Endodermal cell (in vitro differentiated cells): ENCODE measurements at regions not wholly inside any gene's neighbourhood (a gene's known extent, or its start where the extent isn't known, plus 50 kb on each side); places are given as distances from the start of the nearest gene placed in this dataset.

Source experiments
- DNase-seq: peaks from one replicate; pipeline ENCODE4 v3.0.0-alpha.2; 2017
- H3K27ac ChIP-seq: 2 replicates; pipeline ENCODE4 v1.5.1; 2013; ENCODE audit warnings: mild to moderate bottlenecking, low read depth, low read length, moderate library complexity
- H3K27me3 ChIP-seq: 2 replicates; pipeline ENCODE4 v1.6.1; 2013; ENCODE audit warnings: mild to moderate bottlenecking, low read length, moderate library complexity; ENCODE audit not compliant: insufficient read depth, control insufficient read depth, poor library complexity, severe bottlenecking
- H3K36me3 ChIP-seq: 2 replicates; pipeline ENCODE4 v1.7.0; 2013; ENCODE audit warnings: mild to moderate bottlenecking, low read length, moderate library complexity; ENCODE audit not compliant: control insufficient read depth, insufficient read depth
- H3K4me1 ChIP-seq: one replicate; pipeline ENCODE4 v1.7.0; 2013; ENCODE audit warnings: low read length; ENCODE audit not compliant: control insufficient read depth, insufficient read depth
- H3K4me3 ChIP-seq: 2 replicates; pipeline ENCODE4 v1.5.1; 2013; ENCODE audit warnings: mild to moderate bottlenecking, low read length, moderate library complexity
- H3K9ac ChIP-seq: 2 replicates; pipeline ENCODE4 v1.6.1; 2013; ENCODE audit warnings: mild to moderate bottlenecking, low read length, moderate library complexity; ENCODE audit not compliant: poor library complexity, severe bottlenecking; ENCODE audit errors: extremely low read depth
- H3K9me3 ChIP-seq: 2 replicates; pipeline ENCODE4 v1.6.1; 2013; ENCODE audit warnings: mild to moderate bottlenecking, low read length, moderate library complexity; ENCODE audit not compliant: control insufficient read depth
- H3K27ac Mint-ChIP-seq: 2 replicates; pipeline ENCODE4 v1.8.0; 2020; ENCODE audit warnings: mixed read lengths
- H3K27me3 Mint-ChIP-seq: 2 replicates; pipeline ENCODE4 v1.8.0; 2021; ENCODE audit warnings: mild to moderate bottlenecking, mixed read lengths; ENCODE audit not compliant: insufficient read depth
- H3K36me3 Mint-ChIP-seq: 2 replicates; pipeline ENCODE4 v1.8.0; 2020; ENCODE audit warnings: low read depth, mixed read lengths
- H3K4me1 Mint-ChIP-seq: 2 replicates; pipeline ENCODE4 v1.8.0; 2020; ENCODE audit warnings: mixed read lengths
- H3K4me3 Mint-ChIP-seq: 2 replicates; pipeline ENCODE4 v1.8.0; 2020; ENCODE audit warnings: mild to moderate bottlenecking, moderate library complexity, mixed read lengths
- H3K9me3 Mint-ChIP-seq: 2 replicates; pipeline ENCODE4 v1.8.0; 2020; ENCODE audit warnings: mild to moderate bottlenecking, mixed read lengths
- CTCF ChIP-seq: fragments of 200-600 bp; sonication (generic); conservative IDR thresholded peaks from 2 replicates; pipeline ENCODE4 v1.5.0; 2021; ENCODE audit warnings: antibody characterized with exemption, mild to moderate bottlenecking
- WGBS, 2 experiments: methylation state at CpG; one replicate each; pipeline versions ENCODE4 v1.1.5 to v1.1.7; 2013; ENCODE audit warnings: missing lambda C conversion rate in 2 of 2, mixed read lengths in 1 of 2; ENCODE audit not compliant: insufficient coverage in 1 of 2, insufficient read length in 1 of 2; 5-methylcytosine and 5-hydroxymethylcytosine counted together

- 83% methylated on average over 1 of the region's 1 CpG; no CpG with 5 or more reads in 1 of the 2 experiments for WGBS, 2 experiments
- H3K9me3 ChIP-seq = no peaks in the 10 kb centered on the region
- no peak overlapping the region for H3K27ac ChIP-seq
- no peak for DNase-seq
- no peak overlapping the region for H3K9ac ChIP-seq
- no peaks in the 10 kb centered on the region for H3K36me3 ChIP-seq
- H3K36me3 Mint-ChIP-seq = no peaks in the 10 kb centered on the region
- no peak overlapping the region for H3K4me3 ChIP-seq
- no peaks in the 10 kb centered on the region for H3K27me3 Mint-ChIP-seq
- no peaks in the 10 kb centered on the region for H3K27me3 ChIP-seq
- H3K9me3 Mint-ChIP-seq = peaks cover 2% of the 10 kb centered on the region
- no peaks in the 10 kb centered on the region for H3K4me1 Mint-ChIP-seq
- no peaks in the 10 kb centered on the region for H3K4me1 ChIP-seq
- TF ChIP-seq CTCF = no peak
- no peak overlapping the region for H3K4me3 Mint-ChIP-seq
- no peak overlapping the region for H3K27ac Mint-ChIP-seq
Observed at GRCh38 chr4:35423104-35423503, 821.2 kb downstream of the ARAP2 start.

- Mint-ChIP-seq H3K4me1 (no peaks in the 10 kb centered on the region), H3K27me3 (no peaks in the 10 kb centered on the region), H3K4me3 (no peak overlapping the region), H3K27ac (no peak overlapping the region), H3K9me3 (peaks cover 15% of the 10 kb centered on the region), H3K36me3 (no peaks in the 10 kb centered on the region)
- Histone ChIP-seq H3K4me1 (no peaks in the 10 kb centered on the region), H3K36me3 (no peaks in the 10 kb centered on the region), H3K4me3 (no peak overlapping the region), H3K9ac (no peak overlapping the region), H3K9me3 (peaks cover 14% of the 10 kb centered on the region), H3K27me3 (no peaks in the 10 kb centered on the region), H3K27ac (no peak overlapping the region)
- no peak for DNase-seq
- no peak for TF ChIP-seq CTCF
Observed at GRCh38 chr4:35447474-35447873, 796.8 kb downstream of the ARAP2 start.

GRCh38 chr4:35459045-35459444, 785.3 kb downstream of the ARAP2 start:
- DNase-seq = no peak
- TF ChIP-seq CTCF = no peak
- Mint-ChIP-seq H3K4me1 (no peaks in the 10 kb centered on the region), H3K9me3 (peaks cover 12% of the 10 kb centered on the region), H3K36me3 (no peaks in the 10 kb centered on the region), H3K27ac (no peak overlapping the region), H3K27me3 (no peaks in the 10 kb centered on the region), H3K4me3 (no peak overlapping the region)
- no peaks in the 10 kb centered on the region for H3K36me3 ChIP-seq
- peaks cover 9% of the 10 kb centered on the region for H3K9me3 ChIP-seq
- no peaks in the 10 kb centered on the region for H3K4me1 ChIP-seq
- H3K4me3 ChIP-seq = no peak overlapping the region
- no peak overlapping the region for H3K27ac ChIP-seq
- no peak overlapping the region for H3K9ac ChIP-seq
- H3K27me3 ChIP-seq = no peaks in the 10 kb centered on the region
